ENCODE measurements at regions not wholly inside any gene's neighbourhood (a gene's known extent, or its start where the extent isn't known, plus 50 kb on each side); places are given as distances from the start of the nearest gene placed in this dataset.

- Histone ChIP-seq H3K36me3 (no peaks in the 10 kb centered on the region), H3K27ac (no peak overlapping the region)
- TF ChIP-seq CTCF (IDR thresholded peaks at IDR 0.05) (no peak), POLR2A (IDR thresholded peaks at IDR 0.05) (no peak)
Observed at GRCh38 chr3:178916223-178916622, 155.4 kb downstream of the ZMAT3 start.

GRCh38 chr3:178915365-178915764, 156.2 kb downstream of the ZMAT3 start:
- no peaks in the 10 kb centered on the region for H3K36me3 ChIP-seq
- TF ChIP-seq POLR2A (IDR thresholded peaks at IDR 0.05) (no peak), CTCF (IDR thresholded peaks at IDR 0.05) (no peak)
- H3K9me3 ChIP-seq: no peaks in the 10 kb centered on the region
- no peaks in the 10 kb centered on the region for H3K4me1 ChIP-seq
- intact Hi-C loops (cut with DNase I; ENCODE audit: low total_unique reads): no loop called here
- H3K27me3 ChIP-seq: no peaks in the 10 kb centered on the region
- H3K4me3 ChIP-seq: no peak overlapping the region
- no peak for DNase-seq
- no peak overlapping the region for H3K27ac ChIP-seq

More at GRCh38 chr3:178916223-178916622, 155.4 kb downstream of the ZMAT3 start:
- H3K4me1 ChIP-seq: no peaks in the 10 kb centered on the region
- DNase-seq: no peak
- intact Hi-C loops (cut with DNase I; ENCODE audit: low total_unique reads): no loop called here
- H3K27me3 ChIP-seq: no peaks in the 10 kb centered on the region
- H3K9me3 ChIP-seq: no peaks in the 10 kb centered on the region
- H3K4me3 ChIP-seq: no peak overlapping the region

GRCh38 chr3:178907081-178907480, 164.5 kb downstream of the ZMAT3 start:
- H3K4me1 ChIP-seq: no peaks in the 10 kb centered on the region

GRCh38 chr3:178901204-178901603, 170.4 kb downstream of the ZMAT3 start:
- H3K4me3 ChIP-seq: no peak overlapping the region
- H3K27ac ChIP-seq: no peak overlapping the region
- no peaks in the 10 kb centered on the region for H3K9me3 ChIP-seq
- H3K36me3 ChIP-seq: no peaks in the 10 kb centered on the region
- DNase-seq: no peak
- no peaks in the 10 kb centered on the region for H3K27me3 ChIP-seq
- TF ChIP-seq CTCF (IDR thresholded peaks at IDR 0.05) (no peak), POLR2A (IDR thresholded peaks at IDR 0.05) (no peak)
- intact Hi-C loops (cut with DNase I; ENCODE audit: low total_unique reads): no loop called here
- no peaks in the 10 kb centered on the region for H3K4me1 ChIP-seq

More at GRCh38 chr3:178907081-178907480, 164.5 kb downstream of the ZMAT3 start:
- H3K9me3 ChIP-seq: no peaks in the 10 kb centered on the region
- no peak for DNase-seq
- no peaks in the 10 kb centered on the region for H3K36me3 ChIP-seq
- no peaks in the 10 kb centered on the region for H3K27me3 ChIP-seq
- H3K4me3 ChIP-seq: no peak overlapping the region
- intact Hi-C loops (cut with DNase I; ENCODE audit: low total_unique reads): no loop called here
- H3K27ac ChIP-seq: no peak overlapping the region
- TF ChIP-seq CTCF (IDR thresholded peaks at IDR 0.05) (no peak), POLR2A (IDR thresholded peaks at IDR 0.05) (no peak)

- no peak overlapping the region for H3K27ac ChIP-seq
- H3K4me1 ChIP-seq: no peaks in the 10 kb centered on the region
- no peaks in the 10 kb centered on the region for H3K9me3 ChIP-seq
- H3K27me3 ChIP-seq: no peaks in the 10 kb centered on the region
- H3K36me3 ChIP-seq: no peaks in the 10 kb centered on the region
- no peak overlapping the region for H3K4me3 ChIP-seq
- intact Hi-C loops (cut with DNase I; ENCODE audit: low total_unique reads): no loop called here
- no peak for DNase-seq
- TF ChIP-seq POLR2A (IDR thresholded peaks at IDR 0.05) (no peak), CTCF (IDR thresholded peaks at IDR 0.05) (no peak)
Observed at GRCh38 chr3:178900029-178900646, 171.5 kb downstream of the ZMAT3 start.
